ENCODE measurements at regions not wholly inside any gene's neighbourhood (a gene's known extent, or its start where the extent isn't known, plus 50 kb on each side); places are given as distances from the start of the nearest gene placed in this dataset.

- Mint-ChIP-seq H3K27ac (no peak overlapping the region), H3K9me3 (peaks cover 0 to 3% of the 10 kb centered on the region in 2 donors), H3K4me3 (no peak overlapping the region), H3K27me3 (ENCODE audit: low read depth) (no peaks in the 10 kb centered on the region), H3K36me3 (ENCODE audit: insufficient read depth in 2 of 2) (no peaks in the 10 kb centered on the region), H3K4me1 (ENCODE audit: low read depth) (no peaks in the 10 kb centered on the region)
- ATAC-seq (replicated peaks in 1 of 2) = no peak
- no peak for DNase-seq
Measured at GRCh38 chr11:91241226-91241625, 983.4 kb upstream of the FAT3 start.

GRCh38 chr11:91239359-91239758, 985.3 kb upstream of the FAT3 start:
- H3K4me1 Mint-ChIP-seq (ENCODE audit: low read depth) = no peaks in the 10 kb centered on the region

DNA sequence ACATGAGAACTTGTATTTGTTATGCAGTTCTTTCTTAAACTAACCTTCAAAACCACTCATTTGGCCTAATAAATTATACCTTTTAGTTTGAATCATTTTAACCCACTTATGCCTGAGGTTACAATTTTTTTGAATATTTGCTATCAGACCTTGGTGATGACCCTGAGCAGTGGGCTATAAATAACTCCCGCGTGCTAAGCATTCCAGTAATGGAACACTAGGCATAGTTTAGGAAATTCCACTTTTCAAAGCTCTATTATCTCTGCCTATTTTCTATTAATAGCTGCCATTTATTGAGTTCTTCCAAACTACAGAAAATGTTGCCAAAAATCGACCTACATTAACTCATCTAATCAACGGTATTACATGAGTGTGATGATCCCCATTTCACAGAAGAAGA, 993.4 kb upstream of the FAT3 start:
- Mint-ChIP-seq H3K36me3 (ENCODE audit: insufficient read depth in 2 of 2) (no peaks in the 10 kb centered on the region), H3K4me3 (no peak overlapping the region), H3K27ac (no peak overlapping the region), H3K27me3 (ENCODE audit: low read depth) (no peaks in the 10 kb centered on the region), H3K4me1 (ENCODE audit: low read depth) (no peaks in the 10 kb centered on the region), H3K9me3 (peaks cover 1 to 7% of the 10 kb centered on the region in 2 donors)
- ATAC-seq (replicated peaks in 1 of 2) = no peak
- no peak for DNase-seq

More at GRCh38 chr11:91239359-91239758, 985.3 kb upstream of the FAT3 start:
- Mint-ChIP-seq H3K27ac (no peak overlapping the region), H3K9me3 (peaks cover 2 to 3% of the 10 kb centered on the region in 2 donors), H3K4me3 (no peak overlapping the region), H3K36me3 (ENCODE audit: insufficient read depth in 2 of 2) (no peaks in the 10 kb centered on the region), H3K27me3 (ENCODE audit: low read depth) (no peaks in the 10 kb centered on the region)
- DNase-seq (no peak), ATAC-seq (replicated peaks in 1 of 2) (no peak)

DNA sequence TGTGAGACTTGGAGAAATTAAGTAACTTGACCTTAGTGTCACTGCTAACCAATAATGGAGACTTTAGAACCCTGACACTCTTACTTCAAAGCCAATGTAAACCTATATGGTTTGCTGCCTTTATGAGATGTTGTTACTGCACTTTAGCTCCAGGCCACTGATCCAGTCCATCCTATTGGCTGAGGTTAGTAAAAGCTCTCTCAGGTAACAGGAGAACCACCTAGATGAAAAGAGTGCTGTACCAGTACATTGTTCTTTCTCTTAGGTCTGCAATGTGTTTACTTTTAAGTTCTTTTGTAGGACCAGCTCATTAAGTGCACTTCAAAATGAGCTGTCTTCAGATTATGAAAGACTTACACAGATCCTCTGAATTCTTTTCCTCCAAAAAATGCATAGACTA, 994.0 kb upstream of the FAT3 start:
- H3K4me1 Mint-ChIP-seq (ENCODE audit: low read depth) = no peaks in the 10 kb centered on the region
- no peak overlapping the region for H3K27ac Mint-ChIP-seq
- DNase-seq (no peak), ATAC-seq (replicated peaks in 1 of 2) (no peak)
- no peak overlapping the region for H3K4me3 Mint-ChIP-seq
- no peaks in the 10 kb centered on the region for H3K36me3 Mint-ChIP-seq (ENCODE audit: insufficient read depth in 2 of 2)
- peaks cover 1 to 5% of the 10 kb centered on the region in 2 donors for H3K9me3 Mint-ChIP-seq
- H3K27me3 Mint-ChIP-seq (ENCODE audit: low read depth) = no peaks in the 10 kb centered on the region

DNA sequence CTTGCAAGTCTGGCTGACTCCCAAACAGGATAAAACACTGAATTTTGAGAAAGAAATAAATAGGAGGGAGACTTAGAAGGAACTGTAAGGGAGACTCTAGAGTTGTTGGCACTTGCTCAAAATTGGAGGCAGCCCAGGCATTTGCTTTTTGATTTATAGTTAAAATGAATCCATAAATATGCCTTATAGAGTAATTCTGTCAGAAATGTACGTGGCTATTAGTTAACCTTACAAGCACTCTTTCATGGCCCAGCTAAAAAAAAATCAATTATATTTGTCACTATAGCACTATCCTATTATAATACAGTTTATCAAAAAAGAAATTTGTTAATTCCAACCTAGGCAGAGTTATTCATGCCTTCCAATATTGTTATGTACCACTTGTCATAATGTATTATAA, 1000.0 kb upstream of the CHORDC1 start:
- H3K27me3 Mint-ChIP-seq (ENCODE audit: low read depth) = no peaks in the 10 kb centered on the region
- H3K9me3 Mint-ChIP-seq = peaks cover 6 to 8% of the 10 kb centered on the region in 2 donors
- no peaks in the 10 kb centered on the region for H3K4me1 Mint-ChIP-seq (ENCODE audit: low read depth)
- H3K4me3 Mint-ChIP-seq = no peak overlapping the region
- H3K36me3 Mint-ChIP-seq (ENCODE audit: insufficient read depth in 2 of 2) = no peaks in the 10 kb centered on the region
- ATAC-seq (replicated peaks in 1 of 2) (no peak), DNase-seq (no peak)
- no peak overlapping the region for H3K27ac Mint-ChIP-seq

GRCh38 chr11:91220476-91221202, 997.8 kb upstream of the CHORDC1 start:
- Mint-ChIP-seq H3K36me3 (ENCODE audit: insufficient read depth in 2 of 2) (no peaks in the 10 kb centered on the region), H3K27me3 (ENCODE audit: low read depth) (no peaks in the 10 kb centered on the region), H3K9me3 (peaks cover 6 to 9% of the 10 kb centered on the region in 2 donors), H3K27ac (no peak overlapping the region), H3K4me1 (ENCODE audit: low read depth) (no peaks in the 10 kb centered on the region), H3K4me3 (no peak overlapping the region)
- no peak for ATAC-seq (replicated peaks in 1 of 2)
- DNase-seq = no peak

DNA sequence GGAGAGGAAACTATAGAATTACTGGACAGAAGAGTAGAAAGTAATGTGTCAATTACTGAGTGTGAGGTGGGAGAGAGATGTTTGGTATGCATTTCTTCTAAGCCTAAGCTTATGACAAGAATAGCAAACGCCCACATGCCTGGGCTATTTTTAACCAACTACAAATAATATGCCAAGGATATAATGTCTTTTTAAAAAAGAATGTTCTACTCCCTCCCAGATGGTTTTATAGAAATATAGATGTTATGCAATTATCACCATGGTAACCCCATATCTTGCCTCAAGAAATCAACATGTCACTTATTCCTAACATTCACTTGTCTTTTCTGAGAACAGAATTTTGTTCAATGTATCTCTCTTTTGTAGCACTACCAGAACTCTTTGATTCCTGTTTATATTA, 996.7 kb upstream of the CHORDC1 start:
- H3K27me3 Mint-ChIP-seq (ENCODE audit: low read depth) = no peaks in the 10 kb centered on the region
- H3K9me3 Mint-ChIP-seq = peaks cover 6 to 9% of the 10 kb centered on the region in 2 donors
- no peak overlapping the region for H3K4me3 Mint-ChIP-seq
- H3K36me3 Mint-ChIP-seq (ENCODE audit: insufficient read depth in 2 of 2) = no peaks in the 10 kb centered on the region
- no peak overlapping the region for H3K27ac Mint-ChIP-seq
- ATAC-seq (replicated peaks in 1 of 2) (no peak), DNase-seq (no peak)
- H3K4me1 Mint-ChIP-seq (ENCODE audit: low read depth) = no peaks in the 10 kb centered on the region

DNA sequence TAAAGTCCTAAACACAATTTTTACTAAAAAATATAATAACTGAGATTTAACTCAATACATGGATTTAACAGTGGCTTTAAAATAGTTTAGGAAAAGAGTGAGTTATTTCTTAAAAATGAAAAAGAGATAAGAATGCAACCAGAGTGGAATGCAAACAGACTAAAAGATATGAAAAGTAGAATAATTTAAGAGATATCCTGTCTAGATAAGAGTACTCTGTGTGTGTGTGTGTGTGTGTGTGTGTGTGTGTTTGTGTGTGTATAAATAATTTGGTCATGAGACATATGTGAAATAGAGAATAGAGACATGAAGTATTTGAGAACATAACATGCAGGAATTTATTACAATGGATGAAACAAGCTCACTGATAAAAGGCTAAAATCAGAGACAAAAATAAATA, 986.9 kb upstream of the CHORDC1 start:
- no peak overlapping the region for H3K4me3 Mint-ChIP-seq
- H3K36me3 Mint-ChIP-seq (ENCODE audit: insufficient read depth in 2 of 2) = no peaks in the 10 kb centered on the region
- no peaks in the 10 kb centered on the region for H3K27me3 Mint-ChIP-seq (ENCODE audit: low read depth)
- DNase-seq = no peak
- H3K9me3 Mint-ChIP-seq = peaks cover 7 to 10% of the 10 kb centered on the region in 2 donors
- H3K4me1 Mint-ChIP-seq (ENCODE audit: low read depth) = no peaks in the 10 kb centered on the region
- no peak for ATAC-seq (replicated peaks in 1 of 2)
- no peak overlapping the region for H3K27ac Mint-ChIP-seq

GRCh38 chr11:91209306-91209705, 986.5 kb upstream of the CHORDC1 start:
- Mint-ChIP-seq H3K4me3 (no peak overlapping the region), H3K27ac (no peak overlapping the region), H3K27me3 (ENCODE audit: low read depth) (no peaks in the 10 kb centered on the region), H3K9me3 (peaks cover 7 to 10% of the 10 kb centered on the region in 2 donors), H3K4me1 (ENCODE audit: low read depth) (no peaks in the 10 kb centered on the region), H3K36me3 (ENCODE audit: insufficient read depth in 2 of 2) (no peaks in the 10 kb centered on the region)
- ATAC-seq (replicated peaks in 1 of 2) (no peak), DNase-seq (no peak)

- Mint-ChIP-seq H3K9me3 (peaks cover 7 to 15% of the 10 kb centered on the region in 2 donors), H3K36me3 (ENCODE audit: insufficient read depth in 2 of 2) (no peaks in the 10 kb centered on the region), H3K27me3 (ENCODE audit: low read depth) (no peaks in the 10 kb centered on the region), H3K27ac (no peak overlapping the region), H3K4me3 (no peak overlapping the region), H3K4me1 (ENCODE audit: low read depth) (no peaks in the 10 kb centered on the region)
- DNase-seq (no peak), ATAC-seq (replicated peaks in 1 of 2) (no peak)
Measured at GRCh38 chr11:91199866-91200265, 977.0 kb upstream of the CHORDC1 start.

DNA sequence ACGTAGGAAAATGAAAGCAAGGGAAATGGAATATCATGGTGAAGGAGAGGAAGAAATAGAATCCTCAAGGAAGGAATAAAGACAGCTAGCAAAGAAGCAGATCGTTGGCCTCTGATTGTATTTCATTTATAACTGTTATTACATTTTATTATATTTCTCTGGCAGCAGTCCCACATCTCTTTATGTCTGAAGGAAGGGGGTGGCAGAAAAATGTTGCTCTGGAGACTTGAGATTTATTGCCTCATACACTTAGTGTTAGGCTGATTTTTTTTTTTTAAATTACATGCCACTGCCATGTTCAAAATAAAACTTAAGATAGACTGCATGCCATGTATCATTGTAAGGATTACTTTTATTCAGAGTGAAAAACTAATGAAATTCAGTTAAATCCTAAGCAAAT, 971.7 kb upstream of the CHORDC1 start:
- no peaks in the 10 kb centered on the region for H3K4me1 Mint-ChIP-seq (ENCODE audit: low read depth)
- H3K27me3 Mint-ChIP-seq (ENCODE audit: low read depth) = no peaks in the 10 kb centered on the region
- ATAC-seq (replicated peaks in 1 of 2) = no peak
- H3K36me3 Mint-ChIP-seq (ENCODE audit: insufficient read depth in 2 of 2) = no peaks in the 10 kb centered on the region
- H3K4me3 Mint-ChIP-seq = no peak overlapping the region
- DNase-seq = no peak
- H3K27ac Mint-ChIP-seq = no peak overlapping the region
- H3K9me3 Mint-ChIP-seq = peaks cover 9 to 21% of the 10 kb centered on the region in 2 donors

GRCh38 chr11:91188484-91188883, 965.6 kb upstream of the CHORDC1 start:
- no peaks in the 10 kb centered on the region for H3K4me1 Mint-ChIP-seq (ENCODE audit: low read depth)
- peaks cover 5% of the 10 kb centered on the region in 2 donors for H3K9me3 Mint-ChIP-seq
- H3K27me3 Mint-ChIP-seq (ENCODE audit: low read depth) = no peaks in the 10 kb centered on the region
- ATAC-seq (replicated peaks in 1 of 2) = no peak
- DNase-seq = no peak
- H3K4me3 Mint-ChIP-seq = no peak overlapping the region
- H3K27ac Mint-ChIP-seq = no peak overlapping the region
- no peaks in the 10 kb centered on the region for H3K36me3 Mint-ChIP-seq (ENCODE audit: insufficient read depth in 2 of 2)

DNA sequence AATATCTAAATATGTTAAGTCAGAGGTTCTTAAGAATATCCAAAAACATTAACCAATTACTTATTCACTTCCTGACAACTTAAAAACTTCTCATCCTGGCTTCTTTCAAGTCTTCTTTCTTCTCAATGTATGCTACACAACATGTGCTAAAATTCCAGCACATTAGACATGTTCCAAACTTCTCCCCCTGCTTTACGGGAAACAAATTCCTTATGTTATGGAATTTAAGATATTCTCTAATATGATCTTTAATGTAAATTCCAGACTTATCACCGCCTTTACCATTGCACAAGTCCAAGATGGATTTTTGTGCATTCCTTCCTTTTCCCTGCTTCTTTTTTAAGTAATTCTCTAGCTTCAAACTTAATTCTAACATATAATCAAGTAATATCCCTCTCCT, 964.5 kb upstream of the CHORDC1 start:
- no peak for DNase-seq
- H3K36me3 Mint-ChIP-seq (ENCODE audit: insufficient read depth in 2 of 2) = no peaks in the 10 kb centered on the region
- H3K27ac Mint-ChIP-seq = no peak overlapping the region
- peaks cover 6 to 9% of the 10 kb centered on the region in 2 donors for H3K9me3 Mint-ChIP-seq
- no peak for ATAC-seq (replicated peaks in 1 of 2)
- no peaks in the 10 kb centered on the region for H3K4me1 Mint-ChIP-seq (ENCODE audit: low read depth)
- no peaks in the 10 kb centered on the region for H3K27me3 Mint-ChIP-seq (ENCODE audit: low read depth)
- no peak overlapping the region for H3K4me3 Mint-ChIP-seq

GRCh38 chr11:91178366-91178765, 955.5 kb upstream of the CHORDC1 start:
- no peak overlapping the region for H3K4me3 Mint-ChIP-seq
- no peak overlapping the region for H3K27ac Mint-ChIP-seq
- H3K27me3 Mint-ChIP-seq (ENCODE audit: low read depth) = no peaks in the 10 kb centered on the region
- H3K36me3 Mint-ChIP-seq (ENCODE audit: insufficient read depth in 2 of 2) = no peaks in the 10 kb centered on the region
- peaks cover 9% of the 10 kb centered on the region in 2 donors for H3K9me3 Mint-ChIP-seq
- ATAC-seq (replicated peaks in 1 of 2) (no peak), DNase-seq (no peak)
- H3K4me1 Mint-ChIP-seq (ENCODE audit: low read depth) = no peaks in the 10 kb centered on the region

All from activated T-cell treated with anti-CD3 and anti-CD28 coated beads, Interleukin-2, amount 50 U/mL, for 72 hours (primary cell).